Keratinocyte (primary cell): ENCODE measurements at regions not wholly inside any gene's neighbourhood (a gene's known extent, or its start where the extent isn't known, plus 50 kb on each side); places are given as distances from the start of the nearest gene placed in this dataset.
"Not testable (repeated sequence)": the region's sequence is repeated elsewhere in the genome, so short reads cannot be mapped to it uniquely, and the experiment has no call there.

Source experiments
- CTCF ChIP-seq, 3 experiments: IDR thresholded peaks in 1 of 3; conservative IDR thresholded peaks in 1 of 3; optimal IDR thresholded peaks in 1 of 3; 2 replicates in 2 of 3; 3 replicates in 1 of 3; pipeline versions ENCODE3 to v1.5.1; 2011; ENCODE audit warnings: low read length in 3 of 3, mild to moderate bottlenecking in 3 of 3, moderate library complexity in 2 of 3, control low read depth in 1 of 3, inconsistent platforms in 1 of 3; ENCODE audit not compliant: insufficient read depth in 2 of 3; ENCODE audit errors: extremely low read depth in 1 of 3
- EZH2 ChIP-seq: IDR thresholded peaks from one replicate; pipeline ENCODE4 v1.6.1; 2012; ENCODE audit warnings: inconsistent platforms, mild to moderate bottlenecking, low read length, moderate library complexity

- not testable (repeated sequence) for TF ChIP-seq CTCF (optimal IDR thresholded peaks at IDR 0.05 in 1 of 3, IDR thresholded peaks at IDR 0.05 in 1 of 3, conservative IDR thresholded peaks at IDR 0.05 in 1 of 3; ENCODE audit: extremely low read depth in 1 of 3, insufficient read depth in 2 of 3, low read length in 3 of 3); EZH2
These were observed 203.9 kb upstream of the HNRNPA3 start for GRCh38 chr2:177008662-177009061.
